ENCODE measurements at regions not wholly inside any gene's neighbourhood (a gene's known extent, or its start where the extent isn't known, plus 50 kb on each side); places are given as distances from the start of the nearest gene placed in this dataset.
"Not testable (repeated sequence)": the region's sequence is repeated elsewhere in the genome, so short reads cannot be mapped to it uniquely, and the experiment has no call there.

GRCh38 chr13:62158520-62158919 lies 742.9 kb upstream of the PCDH20 start:
- no peaks in the 10 kb centered on the region for H3K79me2 ChIP-seq (ENCODE audit: control insufficient read depth, insufficient read depth, low read length)
- ChIA-PET POLR2A (no interaction called here), CTCF (no interaction called here)
- dilution Hi-C loops (cut with MboI; ENCODE audit: extremely low pct_ligation_motif_present, low sequenced_read_pairs): no loop called here
- H3K27me3 ChIP-seq (ENCODE audit: control insufficient read depth in 2 of 2, insufficient read depth in 2 of 2, low read length in 2 of 2): no peaks in the 10 kb centered on the region
- H3K9ac ChIP-seq (replicated peaks; ENCODE audit: extremely low read depth, insufficient read depth, low read length): no peak overlapping the region
- DNase-seq (ENCODE audit: low read depth, low spot score): no peak
- BruUV-seq (replicated peaks): no TSS peak
- no peak overlapping the region for H3K27ac ChIP-seq (ENCODE audit: insufficient read depth, low read depth, low read length)
- no peak overlapping the region for H3K4me2 ChIP-seq (ENCODE audit: insufficient read depth, low read length)
- no peak for FAIRE-seq
- H3K4me3 ChIP-seq (replicated peaks in 1 of 3; ENCODE audit: insufficient read depth in 1 of 3, low read depth in 1 of 3, low read length in 3 of 3): no peak overlapping the region
- H4K20me1 ChIP-seq (replicated peaks; ENCODE audit: control insufficient read depth, extremely low read depth, insufficient read depth, low read length): no peaks in the 10 kb centered on the region
- intact Hi-C loops (cut with micrococcal nuclease): no loop called here
- H3K4me1 ChIP-seq (ENCODE audit: control insufficient read depth, extremely low read depth, insufficient read depth, low read length): no peaks in the 10 kb centered on the region
- no peaks in the 10 kb centered on the region for H3K36me3 ChIP-seq (ENCODE audit: control insufficient read depth in 2 of 2, extremely low read depth in 1 of 2, insufficient read depth in 2 of 2, low read length in 2 of 2)
- no peak overlapping the region for H2AFZ ChIP-seq (ENCODE audit: low read depth, low read length)
- TF ChIP-seq CTCF (IDR thresholded peaks at IDR 0.05; ENCODE audit: extremely low read depth in 1 of 2, insufficient read depth in 1 of 2, low read depth in 1 of 2, low read length in 2 of 2): no peak
- no peak for TF ChIP-seq POLR2A (IDR thresholded peaks at IDR 0.05; ENCODE audit: low read depth, low read length)
- no peaks in the 10 kb centered on the region for H3K9me1 ChIP-seq (replicated peaks; ENCODE audit: control insufficient read depth, extremely low read depth, insufficient read depth, low read length)
- peaks cover 2% of the 10 kb centered on the region for H3K9me3 ChIP-seq (replicated peaks; ENCODE audit: control insufficient read depth, insufficient read depth, low read length)

GRCh38 chr13:62151724-62152123 lies 736.1 kb upstream of the PCDH20 start:
- H3K9me3 ChIP-seq (replicated peaks; ENCODE audit: control insufficient read depth, insufficient read depth, low read length); H3K4me1 ChIP-seq (ENCODE audit: control insufficient read depth, extremely low read depth, insufficient read depth, low read length); H3K4me2 ChIP-seq (ENCODE audit: insufficient read depth, low read length); POLR2A ChIA-PET; dilution Hi-C loops (cut with MboI; ENCODE audit: extremely low pct_ligation_motif_present, low sequenced_read_pairs); H3K27me3 ChIP-seq (ENCODE audit: control insufficient read depth in 2 of 2, insufficient read depth in 2 of 2, low read length in 2 of 2); H3K9ac ChIP-seq (replicated peaks; ENCODE audit: extremely low read depth, insufficient read depth, low read length); DNase-seq (ENCODE audit: low read depth, low spot score); H4K20me1 ChIP-seq (replicated peaks; ENCODE audit: control insufficient read depth, extremely low read depth, insufficient read depth, low read length); CTCF ChIA-PET; H3K9me1 ChIP-seq (replicated peaks; ENCODE audit: control insufficient read depth, extremely low read depth, insufficient read depth, low read length); H3K79me2 ChIP-seq (ENCODE audit: control insufficient read depth, insufficient read depth, low read length); FAIRE-seq; BruUV-seq (replicated peaks); intact Hi-C loops (cut with micrococcal nuclease); H3K36me3 ChIP-seq (ENCODE audit: control insufficient read depth in 2 of 2, extremely low read depth in 1 of 2, insufficient read depth in 2 of 2, low read length in 2 of 2); H2AFZ ChIP-seq (ENCODE audit: low read depth, low read length); H3K27ac ChIP-seq (ENCODE audit: insufficient read depth, low read depth, low read length); H3K4me3 ChIP-seq (replicated peaks in 1 of 3; ENCODE audit: insufficient read depth in 1 of 3, low read depth in 1 of 3, low read length in 3 of 3): not testable (repeated sequence)

Measured in endothelial cell of umbilical vein (primary cell).